Endothelial cell of umbilical vein (primary cell): ENCODE measurements at regions not wholly inside any gene's neighbourhood (a gene's known extent, or its start where the extent isn't known, plus 50 kb on each side); places are given as distances from the start of the nearest gene placed in this dataset.

Experiments used
- EZH2 ChIP-seq: IDR thresholded peaks from 2 replicates; pipeline ENCODE4 v1.6.1; 2012; ENCODE audit warnings: borderline replicate concordance, low read depth, mild to moderate bottlenecking, moderate library complexity, low read length, inconsistent platforms; ENCODE audit not compliant: severe bottlenecking
- MYC ChIP-seq: IDR thresholded peaks from one replicate; pipeline ENCODE4 v1.6.1; 2011; ENCODE audit warnings: mild to moderate bottlenecking, low read depth, low read length
- POLR2A ChIP-seq: IDR thresholded peaks from 2 replicates; pipeline ENCODE4 v1.6.1; 2012; ENCODE audit warnings: low read depth, mild to moderate bottlenecking, control low read depth, low read length
- POLR2AphosphoS5 ChIP-seq: IDR thresholded peaks from 2 replicates; pipeline ENCODE4 v1.6.1; 2012; ENCODE audit warnings: low read depth, mild to moderate bottlenecking, control low read depth, low read length, moderate library complexity; ENCODE audit not compliant: insufficient read depth
- TF ChIP-seq, protein P1 (sequence below), 2 donors: IDR thresholded peaks; 1 replicate in 1 of 2; 2 replicates in 1 of 2; pipeline ENCODE4 v1.5.1; 2011; ENCODE audit warnings: low read length in 2 of 2, mild to moderate bottlenecking in 2 of 2, moderate library complexity in 2 of 2, control low read depth in 1 of 2, inconsistent platforms in 1 of 2, low read depth in 1 of 2; ENCODE audit not compliant: insufficient read depth in 1 of 2; ENCODE audit errors: extremely low read depth in 1 of 2
- TF ChIP-seq, protein P2 (sequence below): IDR thresholded peaks from 2 replicates; pipeline ENCODE4 v1.6.1; 2011; ENCODE audit not compliant: insufficient read depth, insufficient read length

DNA sequence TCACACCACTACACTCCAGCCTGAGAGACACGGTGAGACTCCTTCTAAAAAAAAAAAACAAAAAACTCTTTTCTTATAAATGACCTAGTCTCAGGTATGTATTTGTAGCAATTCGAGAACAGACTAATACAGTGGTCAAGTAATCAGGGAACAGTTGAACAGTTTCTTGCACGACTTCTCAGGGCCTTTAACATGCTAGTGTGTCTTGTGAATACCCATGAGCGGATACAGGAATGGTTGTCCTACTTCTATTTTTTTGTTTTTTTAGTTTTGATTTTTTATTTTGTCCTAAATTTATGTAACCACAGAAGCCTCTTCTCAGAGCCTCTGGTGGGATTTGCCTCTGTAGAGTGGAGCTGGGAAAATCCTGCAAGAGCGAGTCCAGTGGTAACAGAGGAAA lies 71.0 kb upstream of the NANOS1 start:
- TF ChIP-seq POLR2A (no peak), MYC (no peak), EZH2 (no peak), POLR2AphosphoS5 (no peak)
- TF ChIP-seq, protein P1, sequence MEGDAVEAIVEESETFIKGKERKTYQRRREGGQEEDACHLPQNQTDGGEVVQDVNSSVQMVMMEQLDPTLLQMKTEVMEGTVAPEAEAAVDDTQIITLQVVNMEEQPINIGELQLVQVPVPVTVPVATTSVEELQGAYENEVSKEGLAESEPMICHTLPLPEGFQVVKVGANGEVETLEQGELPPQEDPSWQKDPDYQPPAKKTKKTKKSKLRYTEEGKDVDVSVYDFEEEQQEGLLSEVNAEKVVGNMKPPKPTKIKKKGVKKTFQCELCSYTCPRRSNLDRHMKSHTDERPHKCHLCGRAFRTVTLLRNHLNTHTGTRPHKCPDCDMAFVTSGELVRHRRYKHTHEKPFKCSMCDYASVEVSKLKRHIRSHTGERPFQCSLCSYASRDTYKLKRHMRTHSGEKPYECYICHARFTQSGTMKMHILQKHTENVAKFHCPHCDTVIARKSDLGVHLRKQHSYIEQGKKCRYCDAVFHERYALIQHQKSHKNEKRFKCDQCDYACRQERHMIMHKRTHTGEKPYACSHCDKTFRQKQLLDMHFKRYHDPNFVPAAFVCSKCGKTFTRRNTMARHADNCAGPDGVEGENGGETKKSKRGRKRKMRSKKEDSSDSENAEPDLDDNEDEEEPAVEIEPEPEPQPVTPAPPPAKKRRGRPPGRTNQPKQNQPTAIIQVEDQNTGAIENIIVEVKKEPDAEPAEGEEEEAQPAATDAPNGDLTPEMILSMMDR (IDR thresholded peaks at IDR 0.05; ENCODE audit: extremely low read depth in 1 of 2, insufficient read depth in 1 of 2, low read depth in 1 of 2, low read length in 2 of 2), result no peak
- TF ChIP-seq, protein P2, sequence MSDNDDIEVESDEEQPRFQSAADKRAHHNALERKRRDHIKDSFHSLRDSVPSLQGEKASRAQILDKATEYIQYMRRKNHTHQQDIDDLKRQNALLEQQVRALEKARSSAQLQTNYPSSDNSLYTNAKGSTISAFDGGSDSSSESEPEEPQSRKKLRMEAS, result no peak
